Fibroblast of villous mesenchyme (primary cell): ENCODE measurements at regions not wholly inside any gene's neighbourhood (a gene's known extent, or its start where the extent isn't known, plus 50 kb on each side); places are given as distances from the start of the nearest gene placed in this dataset.

Source experiments
- DNase-seq: peaks from one replicate; pipeline ENCODE4 v3.0.0-alpha.2; 2010; ENCODE audit warnings: low read depth
- H3K4me3 ChIP-seq: 2 replicates; pipeline ENCODE4 v1.5.1; 2011; ENCODE audit warnings: low read depth, mild to moderate bottlenecking, low read length
- CTCF ChIP-seq: IDR thresholded peaks from 2 replicates; pipeline ENCODE4 v1.5.1; 2012; ENCODE audit warnings: low read depth, mild to moderate bottlenecking, low read length; ENCODE audit not compliant: insufficient read depth

GRCh38 chr5:105274079-105274478 is 1711.5 kb upstream of the NUDT12 start:
- TF ChIP-seq CTCF, result no peak
- no peak for DNase-seq

GRCh38 chr5:105263515-105263914 is 1700.9 kb upstream of the NUDT12 start:
- no peak for TF ChIP-seq CTCF
- no peak overlapping the region for H3K4me3 ChIP-seq
- DNase-seq, result no peak

More at GRCh38 chr5:105274079-105274478, 1711.5 kb upstream of the NUDT12 start:
- H3K4me3 ChIP-seq, result no peak overlapping the region

GRCh38 chr5:105259581-105260217 is 1697.1 kb upstream of the NUDT12 start:
- no peak for TF ChIP-seq CTCF
- DNase-seq, result no peak
- no peak overlapping the region for H3K4me3 ChIP-seq

- no peak for DNase-seq
- TF ChIP-seq CTCF, result no peak
- no peak overlapping the region for H3K4me3 ChIP-seq
Observed at GRCh38 chr5:105238561-105238960, 1676.0 kb upstream of the NUDT12 start.

- H3K4me3 ChIP-seq, result no peak overlapping the region
- DNase-seq, result no peak
- TF ChIP-seq CTCF, result no peak
Observed at GRCh38 chr5:105230516-105231157, 1668.0 kb upstream of the NUDT12 start.

- TF ChIP-seq CTCF, result no peak
- no peak overlapping the region for H3K4me3 ChIP-seq
- no peak for DNase-seq
Observed at GRCh38 chr5:105218018-105218417, 1655.4 kb upstream of the NUDT12 start.
